H1 (cell line): ENCODE measurements at regions not wholly inside any gene's neighbourhood (a gene's known extent, or its start where the extent isn't known, plus 50 kb on each side); places are given as distances from the start of the nearest gene placed in this dataset.

Source experiments
- CTCF ChIA-PET: fragments of 300-600 bp; sonication (Branson Sonifier 250); formaldehyde crosslinking; loops from one replicate; lab custom pipeline; 2021; ENCODE audit not compliant: partially characterized antibody; lab: Charles Lee
- POLR2A ChIA-PET: fragments of 300-600 bp; sonication (Branson Sonifier 250); formaldehyde crosslinking; loops from one replicate; lab custom pipeline; 2021; ENCODE audit warnings: inconsistent platforms; ENCODE audit not compliant: partially characterized antibody; lab: Charles Lee
- DNase-seq, 2 experiments: peaks; one replicate each; pipeline versions ENCODE4 v3.0.0 to v3.0.0-alpha.2; 2010 to 2022; ENCODE audit warnings: low spot score in 2 of 2, low read depth in 1 of 2, mixed read lengths in 1 of 2
- FAIRE-seq: peaks from 2 replicates; lab custom pipeline; 2011; peaks lifted over from hg19 to GRCh38; lab: Jason Lieb, UNC
- H2AFZ ChIP-seq: 2 replicates; pipeline ENCODE4 v1.8.1; 2012; ENCODE audit warnings: low read length, inconsistent platforms
- H2AK5ac ChIP-seq: 2 replicates; pipeline ENCODE4 v1.6.1; 2013; ENCODE audit warnings: low read depth, low read length
- H2BK120ac ChIP-seq: replicated peaks from 2 replicates; pipeline ENCODE3; 2013; ENCODE audit warnings: low read depth, low read length, inconsistent platforms
- H2BK12ac ChIP-seq: 2 replicates; pipeline ENCODE4 v1.6.1; 2013; ENCODE audit warnings: low read depth, low read length
- H2BK15ac ChIP-seq: 2 replicates; pipeline ENCODE4 v1.6.1; 2013; ENCODE audit warnings: low read length
- H2BK20ac ChIP-seq: 2 replicates; pipeline ENCODE4 v1.6.1; 2013; ENCODE audit warnings: low read length
- H2BK5ac ChIP-seq: 2 replicates; pipeline ENCODE4 v1.6.1; 2013; ENCODE audit warnings: low read depth, low read length
- H3K14ac ChIP-seq: 2 replicates; pipeline ENCODE4 v1.6.1; 2013; ENCODE audit warnings: inconsistent platforms; ENCODE audit not compliant: insufficient read length
- H3K18ac ChIP-seq: 2 replicates; pipeline ENCODE4 v1.6.1; 2013; ENCODE audit warnings: low read length; ENCODE audit errors: extremely low read depth
- H3K23ac ChIP-seq: 2 replicates; pipeline ENCODE4 v1.6.1; 2013; ENCODE audit warnings: inconsistent platforms; ENCODE audit not compliant: insufficient read length
- H3K23me2 ChIP-seq: 2 replicates; pipeline ENCODE4 v1.6.1; 2013; ENCODE audit warnings: low read depth, low read length
- H3K27ac ChIP-seq: 2 replicates; pipeline ENCODE4 v1.6.1; 2011; ENCODE audit warnings: low read depth, low read length, inconsistent platforms
- H3K27me3 ChIP-seq, 4 experiments: replicated peaks in 1 of 4; 1 replicate in 1 of 4; 2 replicates in 3 of 4; pipeline versions ENCODE4 v1.6.1 to v1.8.1; 2011 to 2013; ENCODE audit warnings: low read length in 3 of 4, mild to moderate bottlenecking in 3 of 4, inconsistent platforms in 2 of 4, mixed read lengths in 2 of 4, moderate library complexity in 1 of 4; ENCODE audit not compliant: control insufficient read depth in 3 of 4, insufficient read depth in 3 of 4; ENCODE audit errors: extremely low read depth in 1 of 4
- H3K36me3 ChIP-seq, 4 experiments: 2 replicates each; pipeline versions ENCODE4 v1.6.1 to v1.8.1; 2011 to 2013; ENCODE audit warnings: mild to moderate bottlenecking in 4 of 4, low read length in 3 of 4, moderate library complexity in 2 of 4, control low read depth in 1 of 4, inconsistent platforms in 1 of 4; ENCODE audit not compliant: insufficient read depth in 4 of 4, control insufficient read depth in 2 of 4
- H3K4ac ChIP-seq: replicated peaks from 2 replicates; pipeline ENCODE3; 2013; ENCODE audit warnings: low read length, low read depth, mixed read lengths, inconsistent platforms; ENCODE audit not compliant: insufficient read length
- H3K4me1 ChIP-seq, 4 experiments: replicated peaks in 1 of 4; 1 replicate in 1 of 4; 2 replicates in 3 of 4; pipeline versions ENCODE4 v1.6.1 to v1.8.1; 2011 to 2013; ENCODE audit warnings: low read length in 3 of 4, inconsistent platforms in 2 of 4, mixed read lengths in 1 of 4; ENCODE audit not compliant: insufficient read depth in 4 of 4, control insufficient read depth in 3 of 4
- H3K4me2 ChIP-seq, 2 experiments: 2 replicates each; pipeline versions ENCODE4 v1.6.1 to v1.8.1; 2011 to 2013; ENCODE audit warnings: low read depth in 2 of 2, low read length in 2 of 2, control low read depth in 1 of 2, inconsistent platforms in 1 of 2, mild to moderate bottlenecking in 1 of 2; ENCODE audit not compliant: insufficient read depth in 1 of 2
- H3K4me3 ChIP-seq, 4 experiments: fragments of 200-600, 300-600 bp in 1 of 4; sonication (generic), shearing (Covaris generic), sonication (Bioruptor Twin) in 1 of 4; 2 replicates each; pipeline versions ENCODE4 v1.5.1 to v1.8.1; 2011 to 2016; ENCODE audit warnings: low read length in 4 of 4, low read depth in 3 of 4, control low read depth in 2 of 4, inconsistent platforms in 2 of 4, mild to moderate bottlenecking in 2 of 4, mixed read lengths in 1 of 4, moderate library complexity in 1 of 4; ENCODE audit not compliant: insufficient read depth in 2 of 4; ENCODE audit errors: extremely low read depth in 1 of 4
- H3K56ac ChIP-seq: replicated peaks from 2 replicates; pipeline ENCODE3; 2013; ENCODE audit warnings: low read depth, mild to moderate bottlenecking, mixed read lengths, low read length, inconsistent platforms; ENCODE audit not compliant: insufficient read length
- H3K79me1 ChIP-seq: 2 replicates; pipeline ENCODE4 v1.6.1; 2013; ENCODE audit warnings: low read depth, low read length, control low read depth
- H3K79me2 ChIP-seq, 2 experiments: 2 replicates each; pipeline versions ENCODE4 v1.6.1 to v1.8.1; 2012 to 2013; ENCODE audit warnings: low read length in 2 of 2, mild to moderate bottlenecking in 2 of 2, inconsistent platforms in 1 of 2; ENCODE audit not compliant: insufficient read depth in 2 of 2, control insufficient read depth in 1 of 2
- H3K9ac ChIP-seq, 4 experiments: replicated peaks in 1 of 4; 1 replicate in 1 of 4; 2 replicates in 3 of 4; pipeline versions ENCODE4 v1.6.1 to v1.8.1; 2011 to 2013; ENCODE audit warnings: low read depth in 3 of 4, low read length in 3 of 4, control low read depth in 2 of 4, mild to moderate bottlenecking in 2 of 4, moderate library complexity in 2 of 4, inconsistent platforms in 1 of 4; ENCODE audit errors: extremely low read depth in 1 of 4
- H3K9me3 ChIP-seq, 2 experiments: 2 replicates each; pipeline versions ENCODE4 v1.6.1 to v1.8.1; 2012 to 2013; ENCODE audit warnings: mild to moderate bottlenecking in 2 of 2, moderate library complexity in 2 of 2, control low read depth in 1 of 2, inconsistent platforms in 1 of 2, low read depth in 1 of 2, low read length in 1 of 2, mixed read lengths in 1 of 2; ENCODE audit not compliant: insufficient read depth in 2 of 2
- H4K20me1 ChIP-seq, 2 experiments: replicated peaks in 1 of 2; 2 replicates each; pipeline versions ENCODE3 to v1.8.1; 2011 to 2013; ENCODE audit warnings: inconsistent platforms in 2 of 2, low read length in 2 of 2, mild to moderate bottlenecking in 1 of 2; ENCODE audit not compliant: insufficient read depth in 2 of 2, control insufficient read depth in 1 of 2
- H4K5ac ChIP-seq: 2 replicates; pipeline ENCODE4 v1.6.1; 2013; ENCODE audit warnings: low read length, low read depth, mixed read lengths, inconsistent platforms; ENCODE audit not compliant: insufficient read length
- H4K8ac ChIP-seq: 2 replicates; pipeline ENCODE4 v1.8.0; 2013; ENCODE audit warnings: mild to moderate bottlenecking, moderate library complexity, low read length, inconsistent platforms; ENCODE audit not compliant: insufficient read depth; ENCODE audit errors: extremely low read depth
- H4K91ac ChIP-seq: replicated peaks from 2 replicates; pipeline ENCODE3; 2013; ENCODE audit warnings: low read length, mixed read lengths, inconsistent platforms; ENCODE audit not compliant: insufficient read length
- WGBS, 2 experiments: shearing (Covaris generic) in 1 of 2; methylation state at CpG; one replicate each; pipeline versions ENCODE4 v1.1.6 to v1.1.7; 2013 to 2015; ENCODE audit warnings: low lambda C conversion rate in 2 of 2, mixed read lengths in 2 of 2, inconsistent platforms in 1 of 2, low coverage in 1 of 2, missing lambda C conversion rate in 1 of 2; ENCODE audit not compliant: insufficient replicate concordance in 2 of 2, insufficient coverage in 1 of 2, insufficient read length in 1 of 2; ENCODE audit errors: extremely low coverage in 1 of 2, missing lambda C conversion rate in 1 of 2; 5-methylcytosine and 5-hydroxymethylcytosine counted together
- TF ChIP-seq, protein P1 (sequence below): fragments of 300-600 bp; sonication (generic); IDR thresholded peaks from 2 replicates; pipeline ENCODE4 v1.7.1; 2012; ENCODE audit warnings: low read length, moderate library complexity, mild to moderate bottlenecking, inconsistent platforms; ENCODE audit not compliant: insufficient replicate concordance

DNA sequence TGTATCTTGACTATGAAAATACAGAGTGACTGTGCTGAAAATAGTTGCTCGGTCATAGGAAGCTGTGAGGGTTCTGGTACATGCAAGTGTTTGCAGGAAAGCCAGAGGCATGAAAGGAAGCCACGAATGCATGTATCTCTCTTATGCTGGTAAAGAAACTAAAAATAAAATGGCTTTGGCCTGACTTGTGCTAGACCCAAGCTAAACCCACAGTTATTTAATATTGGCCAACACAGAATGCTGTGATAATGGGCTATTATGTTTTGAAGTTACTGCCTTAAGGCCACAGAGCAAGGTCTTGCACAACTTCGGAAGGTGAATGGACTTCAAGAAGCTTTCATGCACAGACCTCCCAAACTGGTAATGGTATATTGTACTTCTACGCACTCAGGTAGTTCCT lies 518.2 kb upstream of the HTR2A start:
- no peaks in the 10 kb centered on the region for H3K27me3 ChIP-seq
- H4K20me1 ChIP-seq, result no peaks in the 10 kb centered on the region
- H3K9me3 ChIP-seq, result no peaks in the 10 kb centered on the region
- ChIA-PET CTCF (interaction anchor here (0.6 to 2.1 kb wide), 2 partner anchors 13 to 14 kb away, joined by 4 to 6 read pairs; no protein-coding TSS in a partner anchor), POLR2A (no interaction called here)
- no peak overlapping the region for H3K27ac ChIP-seq
- no peaks in the 10 kb centered on the region for H3K23me2 ChIP-seq
- no peak for FAIRE-seq
- no peak for DNase-seq
- no peak overlapping the region for H4K8ac ChIP-seq
- H2AFZ ChIP-seq, result no peak overlapping the region
- no peaks in the 10 kb centered on the region for H3K79me1 ChIP-seq
- H4K91ac ChIP-seq, result no peak overlapping the region
- no peak overlapping the region for H2AK5ac ChIP-seq
- no peak overlapping the region for H3K56ac ChIP-seq
- WGBS, 2 experiments, result 97% methylated on average over 4 of the region's 4 CpGs; no CpG with 5 or more reads in 1 of the 2 experiments
- no peak overlapping the region for H3K18ac ChIP-seq
- no peak overlapping the region for H3K4me3 ChIP-seq
- H2BK12ac ChIP-seq, result no peak overlapping the region
- H3K4me1 ChIP-seq, result no peaks in the 10 kb centered on the region
- H2BK15ac ChIP-seq, result no peak overlapping the region
- H3K79me2 ChIP-seq, result no peaks in the 10 kb centered on the region
- no peak overlapping the region for H3K23ac ChIP-seq
- no peak overlapping the region for H2BK120ac ChIP-seq
- H3K4ac ChIP-seq, result no peak overlapping the region
- no peak overlapping the region for H3K14ac ChIP-seq
- no peaks in the 10 kb centered on the region for H3K36me3 ChIP-seq
- H4K5ac ChIP-seq, result no peak overlapping the region
- no peak overlapping the region for H3K9ac ChIP-seq
- H3K4me2 ChIP-seq, result no peak overlapping the region
- H2BK20ac ChIP-seq, result no peak overlapping the region
- H2BK5ac ChIP-seq, result no peak overlapping the region
- TF ChIP-seq, protein P1, sequence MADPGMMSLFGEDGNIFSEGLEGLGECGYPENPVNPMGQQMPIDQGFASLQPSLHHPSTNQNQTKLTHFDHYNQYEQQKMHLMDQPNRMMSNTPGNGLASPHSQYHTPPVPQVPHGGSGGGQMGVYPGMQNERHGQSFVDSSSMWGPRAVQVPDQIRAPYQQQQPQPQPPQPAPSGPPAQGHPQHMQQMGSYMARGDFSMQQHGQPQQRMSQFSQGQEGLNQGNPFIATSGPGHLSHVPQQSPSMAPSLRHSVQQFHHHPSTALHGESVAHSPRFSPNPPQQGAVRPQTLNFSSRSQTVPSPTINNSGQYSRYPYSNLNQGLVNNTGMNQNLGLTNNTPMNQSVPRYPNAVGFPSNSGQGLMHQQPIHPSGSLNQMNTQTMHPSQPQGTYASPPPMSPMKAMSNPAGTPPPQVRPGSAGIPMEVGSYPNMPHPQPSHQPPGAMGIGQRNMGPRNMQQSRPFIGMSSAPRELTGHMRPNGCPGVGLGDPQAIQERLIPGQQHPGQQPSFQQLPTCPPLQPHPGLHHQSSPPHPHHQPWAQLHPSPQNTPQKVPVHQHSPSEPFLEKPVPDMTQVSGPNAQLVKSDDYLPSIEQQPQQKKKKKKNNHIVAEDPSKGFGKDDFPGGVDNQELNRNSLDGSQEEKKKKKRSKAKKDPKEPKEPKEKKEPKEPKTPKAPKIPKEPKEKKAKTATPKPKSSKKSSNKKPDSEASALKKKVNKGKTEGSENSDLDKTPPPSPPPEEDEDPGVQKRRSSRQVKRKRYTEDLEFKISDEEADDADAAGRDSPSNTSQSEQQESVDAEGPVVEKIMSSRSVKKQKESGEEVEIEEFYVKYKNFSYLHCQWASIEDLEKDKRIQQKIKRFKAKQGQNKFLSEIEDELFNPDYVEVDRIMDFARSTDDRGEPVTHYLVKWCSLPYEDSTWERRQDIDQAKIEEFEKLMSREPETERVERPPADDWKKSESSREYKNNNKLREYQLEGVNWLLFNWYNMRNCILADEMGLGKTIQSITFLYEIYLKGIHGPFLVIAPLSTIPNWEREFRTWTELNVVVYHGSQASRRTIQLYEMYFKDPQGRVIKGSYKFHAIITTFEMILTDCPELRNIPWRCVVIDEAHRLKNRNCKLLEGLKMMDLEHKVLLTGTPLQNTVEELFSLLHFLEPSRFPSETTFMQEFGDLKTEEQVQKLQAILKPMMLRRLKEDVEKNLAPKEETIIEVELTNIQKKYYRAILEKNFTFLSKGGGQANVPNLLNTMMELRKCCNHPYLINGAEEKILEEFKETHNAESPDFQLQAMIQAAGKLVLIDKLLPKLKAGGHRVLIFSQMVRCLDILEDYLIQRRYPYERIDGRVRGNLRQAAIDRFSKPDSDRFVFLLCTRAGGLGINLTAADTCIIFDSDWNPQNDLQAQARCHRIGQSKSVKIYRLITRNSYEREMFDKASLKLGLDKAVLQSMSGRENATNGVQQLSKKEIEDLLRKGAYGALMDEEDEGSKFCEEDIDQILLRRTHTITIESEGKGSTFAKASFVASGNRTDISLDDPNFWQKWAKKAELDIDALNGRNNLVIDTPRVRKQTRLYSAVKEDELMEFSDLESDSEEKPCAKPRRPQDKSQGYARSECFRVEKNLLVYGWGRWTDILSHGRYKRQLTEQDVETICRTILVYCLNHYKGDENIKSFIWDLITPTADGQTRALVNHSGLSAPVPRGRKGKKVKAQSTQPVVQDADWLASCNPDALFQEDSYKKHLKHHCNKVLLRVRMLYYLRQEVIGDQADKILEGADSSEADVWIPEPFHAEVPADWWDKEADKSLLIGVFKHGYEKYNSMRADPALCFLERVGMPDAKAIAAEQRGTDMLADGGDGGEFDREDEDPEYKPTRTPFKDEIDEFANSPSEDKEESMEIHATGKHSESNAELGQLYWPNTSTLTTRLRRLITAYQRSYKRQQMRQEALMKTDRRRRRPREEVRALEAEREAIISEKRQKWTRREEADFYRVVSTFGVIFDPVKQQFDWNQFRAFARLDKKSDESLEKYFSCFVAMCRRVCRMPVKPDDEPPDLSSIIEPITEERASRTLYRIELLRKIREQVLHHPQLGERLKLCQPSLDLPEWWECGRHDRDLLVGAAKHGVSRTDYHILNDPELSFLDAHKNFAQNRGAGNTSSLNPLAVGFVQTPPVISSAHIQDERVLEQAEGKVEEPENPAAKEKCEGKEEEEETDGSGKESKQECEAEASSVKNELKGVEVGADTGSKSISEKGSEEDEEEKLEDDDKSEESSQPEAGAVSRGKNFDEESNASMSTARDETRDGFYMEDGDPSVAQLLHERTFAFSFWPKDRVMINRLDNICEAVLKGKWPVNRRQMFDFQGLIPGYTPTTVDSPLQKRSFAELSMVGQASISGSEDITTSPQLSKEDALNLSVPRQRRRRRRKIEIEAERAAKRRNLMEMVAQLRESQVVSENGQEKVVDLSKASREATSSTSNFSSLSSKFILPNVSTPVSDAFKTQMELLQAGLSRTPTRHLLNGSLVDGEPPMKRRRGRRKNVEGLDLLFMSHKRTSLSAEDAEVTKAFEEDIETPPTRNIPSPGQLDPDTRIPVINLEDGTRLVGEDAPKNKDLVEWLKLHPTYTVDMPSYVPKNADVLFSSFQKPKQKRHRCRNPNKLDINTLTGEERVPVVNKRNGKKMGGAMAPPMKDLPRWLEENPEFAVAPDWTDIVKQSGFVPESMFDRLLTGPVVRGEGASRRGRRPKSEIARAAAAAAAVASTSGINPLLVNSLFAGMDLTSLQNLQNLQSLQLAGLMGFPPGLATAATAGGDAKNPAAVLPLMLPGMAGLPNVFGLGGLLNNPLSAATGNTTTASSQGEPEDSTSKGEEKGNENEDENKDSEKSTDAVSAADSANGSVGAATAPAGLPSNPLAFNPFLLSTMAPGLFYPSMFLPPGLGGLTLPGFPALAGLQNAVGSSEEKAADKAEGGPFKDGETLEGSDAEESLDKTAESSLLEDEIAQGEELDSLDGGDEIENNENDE, result no peak
